Activated effector memory CD4-positive, alpha-beta T cell treated with anti-CD3 and anti-CD28 coated beads, Interleukin-2, amount 50 U/mL, for 16 hours (primary cell): ENCODE measurements at regions not wholly inside any gene's neighbourhood (a gene's known extent, or its start where the extent isn't known, plus 50 kb on each side); places are given as distances from the start of the nearest gene placed in this dataset.
"Not testable (repeated sequence)": the region's sequence is repeated elsewhere in the genome, so short reads cannot be mapped to it uniquely, and the experiment has no call there.

Experiments used
- DNase-seq: peaks from one replicate; pipeline ENCODE4 v3.0.0-alpha.2; 2020

- no peak for DNase-seq
These were observed 144.4 kb downstream of the PTBP2 start for GRCh38 chr1:96865731-96866685.

- no peak for DNase-seq
These were observed 151.2 kb downstream of the PTBP2 start for GRCh38 chr1:96872757-96873156.

- no peak for DNase-seq
These were observed 157.1 kb downstream of the PTBP2 start for GRCh38 chr1:96878640-96879039.

- no peak for DNase-seq
These were observed 159.0 kb downstream of the PTBP2 start for GRCh38 chr1:96880626-96881025.

GRCh38 chr1:96882096-96882495 lies 160.5 kb downstream of the PTBP2 start:
- no peak for DNase-seq

GRCh38 chr1:96886474-96886873 lies 164.9 kb downstream of the PTBP2 start:
- DNase-seq: no peak

- no peak for DNase-seq
These were observed 165.9 kb downstream of the PTBP2 start for GRCh38 chr1:96887501-96887900.

- no peak for DNase-seq
These were observed 180.3 kb downstream of the PTBP2 start for GRCh38 chr1:96901783-96902363.

GRCh38 chr1:96912248-96912647 lies 190.7 kb downstream of the PTBP2 start:
- DNase-seq: no peak

- not testable (repeated sequence) for DNase-seq
These were observed 194.1 kb downstream of the PTBP2 start for GRCh38 chr1:96915701-96916100.

GRCh38 chr1:96918406-96918805 lies 196.8 kb downstream of the PTBP2 start:
- DNase-seq: no peak

- DNase-seq: no peak
These were observed 200.6 kb downstream of the PTBP2 start for GRCh38 chr1:96922181-96922580.

- DNase-seq: no peak
These were observed 202.2 kb downstream of the PTBP2 start for GRCh38 chr1:96923753-96924152.

- DNase-seq: no peak
These were observed 204.6 kb downstream of the PTBP2 start for GRCh38 chr1:96926176-96926575.

GRCh38 chr1:96927125-96927524 lies 205.5 kb downstream of the PTBP2 start:
- no peak for DNase-seq

GRCh38 chr1:96931136-96931535 lies 209.6 kb downstream of the PTBP2 start:
- DNase-seq: no peak

GRCh38 chr1:96934282-96934681 lies 212.7 kb downstream of the PTBP2 start:
- DNase-seq: no peak

- no peak for DNase-seq
These were observed 223.0 kb downstream of the PTBP2 start for GRCh38 chr1:96944432-96945092.

- no peak for DNase-seq
These were observed 224.0 kb downstream of the PTBP2 start for GRCh38 chr1:96945509-96946084.

- no peak for DNase-seq
These were observed 233.9 kb downstream of the PTBP2 start for GRCh38 chr1:96955307-96956012.

GRCh38 chr1:96962216-96962615 lies 240.6 kb downstream of the PTBP2 start:
- DNase-seq: no peak

GRCh38 chr1:96962751-96963211 lies 241.2 kb downstream of the PTBP2 start:
- DNase-seq: no peak

GRCh38 chr1:96964761-96965160 lies 243.2 kb downstream of the PTBP2 start:
- DNase-seq: no peak
